HG03575 (cell line): ENCODE measurements at regions not wholly inside any gene's neighbourhood (a gene's known extent, or its start where the extent isn't known, plus 50 kb on each side); places are given as distances from the start of the nearest gene placed in this dataset.

Source experiments
- ATAC-seq: cut with Tn5 transposase; IDR thresholded peaks from one replicate; pipeline ENCODE4 v1.9.1; 2021; ENCODE audit not compliant: unreplicated experiment, insufficient number of reproducible peaks, low FRiP score; ENCODE audit errors: extremely low read depth

- no peak for ATAC-seq
These were observed 50.6 kb downstream of the SLIT2 start for GRCh38 chr4:20302336-20302735.

GRCh38 chr4:20305976-20306375, 54.3 kb downstream of the SLIT2 start:
- ATAC-seq, result no peak

GRCh38 chr4:20311856-20312255, 60.2 kb downstream of the SLIT2 start:
- ATAC-seq, result no peak

- ATAC-seq, result no peak
These were observed 61.7 kb downstream of the SLIT2 start for GRCh38 chr4:20313237-20314030.

- ATAC-seq, result no peak
These were observed 65.8 kb downstream of the SLIT2 start for GRCh38 chr4:20317424-20317985.

- ATAC-seq, result no peak
These were observed 66.5 kb downstream of the SLIT2 start for GRCh38 chr4:20318001-20318908.

- no peak for ATAC-seq
These were observed 67.2 kb downstream of the SLIT2 start for GRCh38 chr4:20318909-20319277.

- no peak for ATAC-seq
These were observed 68.3 kb downstream of the SLIT2 start for GRCh38 chr4:20319825-20320612.

- no peak for ATAC-seq
These were observed 72.3 kb downstream of the SLIT2 start for GRCh38 chr4:20323991-20324390.

- no peak for ATAC-seq
These were observed 74.8 kb downstream of the SLIT2 start for GRCh38 chr4:20326460-20326859.

GRCh38 chr4:20326977-20327376, 75.3 kb downstream of the SLIT2 start:
- ATAC-seq, result no peak

- no peak for ATAC-seq
These were observed 76.1 kb downstream of the SLIT2 start for GRCh38 chr4:20327808-20328207.

GRCh38 chr4:20331642-20332041, 79.9 kb downstream of the SLIT2 start:
- no peak for ATAC-seq

- no peak for ATAC-seq
These were observed 81.5 kb downstream of the SLIT2 start for GRCh38 chr4:20333141-20333715.

- no peak for ATAC-seq
These were observed 85.6 kb downstream of the SLIT2 start for GRCh38 chr4:20337261-20337664.

GRCh38 chr4:20338841-20339240, 87.1 kb downstream of the SLIT2 start:
- no peak for ATAC-seq

GRCh38 chr4:20341134-20341738, 89.5 kb downstream of the SLIT2 start:
- no peak for ATAC-seq

GRCh38 chr4:20347531-20347930, 95.8 kb downstream of the SLIT2 start:
- ATAC-seq, result no peak
